GM12878 (cell line): ENCODE measurements at regions not wholly inside any gene's neighbourhood (a gene's known extent, or its start where the extent isn't known, plus 50 kb on each side); places are given as distances from the start of the nearest gene placed in this dataset.
A peak's percentile ranks its signal among the peaks of the same experiment; 100 is the strongest.

ENCODE experiments used
- ATAC-seq: fragments of 200-7000 bp; cut with Tn5 transposase; 3 replicates; pipeline ENCODE4 v1.9.1; 2020; ENCODE audit warnings: mild to moderate bottlenecking, moderate library complexity
- BruUV-seq: library from RNA; stranded (reverse); fragments of 400-500 nt; replicated peaks from 2 replicates; lab custom pipeline; 2021; lab: Mats Ljungman, UMichigan
- CTCF ChIA-PET: fragments of 300-600 bp; sonication (Branson Sonifier 250); formaldehyde crosslinking; extraction: SDS; loops from one replicate; lab custom pipeline; 2021; ENCODE audit warnings: inconsistent platforms; lab: Yijun Ruan, JAX
- POLR2A ChIA-PET: fragments of 350-600 bp; formaldehyde crosslinking; extraction: SDS; loops from one replicate; lab custom pipeline; 2021; ENCODE audit warnings: inconsistent platforms; lab: Charles Lee
- RAD21 ChIA-PET: fragments of 300-600 bp; sonication (Branson Sonifier 250); formaldehyde crosslinking; loops from one replicate; lab custom pipeline; 2023; ENCODE audit warnings: antibody characterized with exemption; ENCODE audit not compliant: unreplicated experiment; lab: Charles Lee
- SMC1A ChIA-PET: fragments of 300-600 bp; sonication (Branson Sonifier 250); formaldehyde crosslinking; loops from one replicate; lab custom pipeline; 2023; ENCODE audit not compliant: unreplicated experiment, uncharacterized antibody; lab: Charles Lee
- DNase-seq: peaks from one replicate; pipeline ENCODE4 v3.0.0-alpha.2; 2011; ENCODE audit warnings: low read depth, low spot score
- FAIRE-seq: peaks from 3 replicates; lab custom pipeline; 2011; peaks lifted over from hg19 to GRCh38; lab: Jason Lieb, UNC
- H2AFZ ChIP-seq: 2 replicates; pipeline ENCODE4 v1.6.0; 2011; ENCODE audit warnings: low read depth, low read length, control low read depth; ENCODE audit not compliant: control insufficient read depth
- H3K27ac ChIP-seq: 2 replicates; pipeline ENCODE4 v1.5.1; 2011; ENCODE audit warnings: control low read depth; ENCODE audit not compliant: control insufficient read depth, insufficient read depth
- H3K27me3 ChIP-seq, 2 experiments: replicated peaks in 1 of 2; 2 replicates each; pipeline versions ENCODE4 v1.6.0 to v1.6.1; 2011; ENCODE audit warnings: low read length in 1 of 2; ENCODE audit not compliant: control insufficient read depth in 2 of 2, insufficient read depth in 2 of 2
- H3K36me3 ChIP-seq, 2 experiments: 2 replicates each; pipeline ENCODE4 v1.5.1; 2011; ENCODE audit warnings: low read length in 1 of 2; ENCODE audit not compliant: control insufficient read depth in 2 of 2, insufficient read depth in 2 of 2
- H3K4me1 ChIP-seq: 2 replicates; pipeline ENCODE4 v1.6.1; 2011; ENCODE audit warnings: mild to moderate bottlenecking, low read length, moderate library complexity, mixed read lengths; ENCODE audit not compliant: control insufficient read depth, insufficient read depth
- H3K4me2 ChIP-seq: 2 replicates; pipeline ENCODE4 v1.6.0; 2011; ENCODE audit warnings: control low read depth; ENCODE audit not compliant: control insufficient read depth, insufficient read depth
- H3K4me3 ChIP-seq: fragments of 200-600 bp; sonication (generic); 2 replicates; pipeline ENCODE4 v1.5.1; 2016
- H3K79me2 ChIP-seq: 2 replicates; pipeline ENCODE4 v1.6.0; 2011; ENCODE audit warnings: low read length; ENCODE audit not compliant: control insufficient read depth, insufficient read depth
- H3K9ac ChIP-seq: 2 replicates; pipeline ENCODE4 v1.8.0; 2011; ENCODE audit warnings: low read length, control low read depth, mixed read lengths; ENCODE audit not compliant: control insufficient read depth, insufficient read depth
- H3K9me3 ChIP-seq: replicated peaks from 3 replicates; pipeline ENCODE4 v1.5.1; 2011; ENCODE audit warnings: mild to moderate bottlenecking, low read length; ENCODE audit not compliant: control insufficient read depth, insufficient read depth
- H4K20me1 ChIP-seq: 2 replicates; pipeline ENCODE4 v1.6.0; 2011; ENCODE audit not compliant: control insufficient read depth, insufficient read depth
- CBX5 ChIP-seq: sonication (generic); IDR thresholded peaks from 2 replicates; pipeline ENCODE4 v1.6.1; 2016; ENCODE audit warnings: low read depth, moderate library complexity, mild to moderate bottlenecking, inconsistent platforms
- CREM ChIP-seq: IDR thresholded peaks from 2 replicates; pipeline ENCODE4 v1.6.1; 2014; ENCODE audit warnings: antibody characterized with exemption, low read depth
- FOS ChIP-seq: IDR thresholded peaks from 3 replicates; pipeline ENCODE4 v1.6.1; 2011; ENCODE audit warnings: borderline replicate concordance; ENCODE audit not compliant: insufficient read length; ENCODE audit errors: extremely low read depth
- IKZF2 ChIP-seq, 2 experiments: fragments of 450-650 bp; IDR thresholded peaks; 2 replicates each; pipeline ENCODE4 v1.6.1; 2017; ENCODE audit warnings: mild to moderate bottlenecking in 2 of 2, moderate library complexity in 2 of 2
- REST ChIP-seq: IDR thresholded peaks from 2 replicates; pipeline ENCODE4 v1.6.1; 2012; ENCODE audit warnings: mild to moderate bottlenecking, low read depth, low read length
- ZBTB40 ChIP-seq: fragments of 450-650 bp; IDR thresholded peaks from 2 replicates; pipeline ENCODE4 v1.6.1; 2016; ENCODE audit warnings: mild to moderate bottlenecking, moderate library complexity, borderline replicate concordance
- whole genome bisulfite sequencing: methylation state at CpG from one replicate; pipeline ENCODE4 v1.1.6; 2016; ENCODE audit warnings: low lambda C conversion rate; ENCODE audit not compliant: insufficient replicate concordance, insufficient coverage; ENCODE audit errors: missing lambda C conversion rate; 5-methylcytosine and 5-hydroxymethylcytosine counted together
- in situ Hi-C: fragments of 300-500 bp; cut with MboI; formaldehyde crosslinking; loops from 9 replicates; pipeline ENCODE4 v1.14.3; 2018; ENCODE audit warnings: mixed read lengths
- intact Hi-C: fragments of 100-400 bp; cut with micrococcal nuclease; formaldehyde crosslinking; loops from one replicate; pipeline ENCODE4 v1.14.2; 2022; ENCODE audit not compliant: unreplicated experiment

- Histone ChIP-seq H2AFZ (no peak overlapping the region), H3K9me3 (no peaks in the 10 kb centered on the region), H3K4me3 (no peak overlapping the region), H4K20me1 (no peaks in the 10 kb centered on the region), H3K36me3 (no peaks in the 10 kb centered on the region), H3K9ac (peak overlapping the region; percentile 30; the same call in 1 of the 2 replicates), H3K4me2 (peak overlapping the region; percentile 60; the same call in 1 of the 2 replicates), H3K79me2 (peaks cover 31% of the 10 kb centered on the region), H3K27ac (peak overlapping the region; percentile 91), H3K27me3 (no peaks in the 10 kb centered on the region), H3K4me1 (peaks cover 84% of the 10 kb centered on the region)
- FAIRE-seq (no peak), DNase-seq (no peak), ATAC-seq (no peak)
- ChIA-PET POLR2A (interaction anchor here (1.2 to 6.2 kb wide), 3 partner anchors 10 to 117 kb away, joined by 3 to 114 read pairs (median 6); no protein-coding TSS in a partner anchor), SMC1A (interaction anchor here (0.8 to 15.4 kb wide), 6 partner anchors 12 to 56 kb away, joined by 3 to 232 read pairs (median 5); no protein-coding TSS in a partner anchor), RAD21 (interaction anchor here (1.2 to 9.3 kb wide), 4 partner anchors 10 to 54 kb away, joined by 3 to 174 read pairs (median 10); no protein-coding TSS in a partner anchor), CTCF (interaction anchor here (0.9 to 16.5 kb wide), 3 partner anchors 11 to 47 kb away, joined by 4 to 235 read pairs (median 81); no protein-coding TSS in a partner anchor)
- TF ChIP-seq REST (peak; percentile 38; the same call in 1 of the 2 replicates), CBX5 (no peak), IKZF2 (IDR thresholded peaks at IDR 0.05) (no peak), CREM (no peak), ZBTB40 (no peak), FOS (no peak)
- intact Hi-C loops (loop anchor here (10.0 kb wide), 1 partner anchor 397 kb away; no protein-coding TSS in a partner anchor), in situ Hi-C loops (loop anchor here (10.0 kb wide), 1 partner anchor 57 kb away; the partner anchor contains the start of gene CCDC167)
- 11% methylated on average over 3 of the region's 3 CpGs for WGBS
- no TSS peak for BruUV-seq
Measured at GRCh38 chr6:37551446-37551845, 51.8 kb upstream of the CCDC167 start.
